Tibial artery (tissue), 4 donors: ENCODE measurements at regions not wholly inside any gene's neighbourhood (a gene's known extent, or its start where the extent isn't known, plus 50 kb on each side); places are given as distances from the start of the nearest gene placed in this dataset.

Experiments used
- DNase-seq, 2 donors: peaks; one replicate each; pipeline ENCODE4 v3.0.0-alpha.2; 2019
- H3K27ac ChIP-seq, 2 donors: fragments of 200-600 bp; sonication (generic) in 1 of 2; 1 replicate in 1 of 2; 2 replicates in 1 of 2; pipeline ENCODE4 v1.5.1; 2018 to 2019; ENCODE audit warnings: mild to moderate bottlenecking in 1 of 2
- H3K27me3 ChIP-seq, 2 donors: fragments of 200-600 bp; sonication (generic) in 1 of 2; one replicate each; pipeline versions ENCODE4 v1.5.1 to v1.6.0; 2016 to 2019
- H3K36me3 ChIP-seq, 3 donors: fragments of 200-600 bp; sonication (generic) in 2 of 3; one replicate each; pipeline ENCODE4 v1.5.1; 2016 to 2019; ENCODE audit warnings: mild to moderate bottlenecking in 2 of 3
- H3K4me1 ChIP-seq, 4 donors: fragments of 200-600 bp; sonication (generic) in 2 of 4; 1 replicate in 3 of 4; 2 replicates in 1 of 4; pipeline ENCODE4 v1.5.1; 2016 to 2019
- H3K4me3 ChIP-seq, 2 donors: fragments of 200-600 bp; sonication (generic) in 1 of 2; 1 replicate in 1 of 2; 2 replicates in 1 of 2; pipeline ENCODE4 v1.5.1; 2018 to 2019; ENCODE audit warnings: mild to moderate bottlenecking in 2 of 2
- H3K9me3 ChIP-seq, 3 donors: fragments of 200-600 bp; sonication (generic) in 1 of 3; one replicate each; pipeline ENCODE4 v1.5.1; 2016 to 2019
- CTCF ChIP-seq, 2 experiments: fragments of 200-600 bp in 1 of 2; fragments of 450-650 bp in 1 of 2; IDR thresholded peaks; one replicate each; pipeline ENCODE4 v1.5.1; 2017 to 2019; ENCODE audit warnings: antibody characterized with exemption in 2 of 2, mild to moderate bottlenecking in 1 of 2, moderate library complexity in 1 of 2
- intact Hi-C: fragments of 100-400 bp; cut with DNase I; formaldehyde crosslinking; loops from one replicate; pipeline ENCODE4 v1.15.0; 2023; ENCODE audit warnings: low total_unique reads

- H3K36me3 ChIP-seq = no peaks in the 10 kb centered on the region
- intact Hi-C loops = no loop called here
- no peak overlapping the region for H3K4me3 ChIP-seq
- H3K27me3 ChIP-seq = no peaks in the 10 kb centered on the region
- no peak for DNase-seq
- no peak for TF ChIP-seq CTCF (IDR thresholded peaks at IDR 0.05)
- no peaks in the 10 kb centered on the region for H3K4me1 ChIP-seq
- H3K27ac ChIP-seq = no peak overlapping the region
- no peaks in the 10 kb centered on the region for H3K9me3 ChIP-seq
Observed at GRCh38 chr14:48944809-48945208, 641.4 kb downstream of the RPS29 start.

DNA sequence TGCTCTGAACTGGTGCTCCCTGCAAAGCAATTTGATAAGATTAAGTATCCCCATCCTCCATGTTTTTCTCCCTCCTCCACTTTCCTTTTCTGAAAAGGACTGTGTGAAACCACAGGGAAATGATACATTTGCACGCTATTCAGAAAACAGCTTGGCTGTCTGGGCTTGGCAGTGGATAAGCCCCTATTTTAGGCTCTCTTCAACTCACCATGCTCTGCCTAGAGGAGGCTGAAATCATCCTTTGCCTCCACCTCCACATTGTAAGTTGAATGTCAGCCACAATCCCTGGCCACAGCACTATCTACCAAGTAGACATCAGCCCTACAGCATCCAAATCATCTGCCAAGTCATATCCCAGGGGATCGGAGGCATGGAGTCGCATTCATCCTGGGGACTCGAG is 642.3 kb downstream of the RPS29 start:
- H3K27ac ChIP-seq = no peak overlapping the region
- H3K4me3 ChIP-seq = no peak overlapping the region
- no peak for TF ChIP-seq CTCF (IDR thresholded peaks at IDR 0.05)
- no peaks in the 10 kb centered on the region for H3K9me3 ChIP-seq
- no peaks in the 10 kb centered on the region for H3K27me3 ChIP-seq
- DNase-seq = no peak
- no peaks in the 10 kb centered on the region for H3K36me3 ChIP-seq
- intact Hi-C loops = no loop called here
- no peaks in the 10 kb centered on the region for H3K4me1 ChIP-seq

- no peaks in the 10 kb centered on the region for H3K27me3 ChIP-seq
- no peak for DNase-seq
- intact Hi-C loops = no loop called here
- no peaks in the 10 kb centered on the region for H3K36me3 ChIP-seq
- H3K4me3 ChIP-seq = no peak overlapping the region
- no peak overlapping the region for H3K27ac ChIP-seq
- TF ChIP-seq CTCF (IDR thresholded peaks at IDR 0.05) = no peak
- peaks cover 0 to 11% (median 2%) of the 10 kb centered on the region in 4 donors for H3K4me1 ChIP-seq
- no peaks in the 10 kb centered on the region for H3K9me3 ChIP-seq
Observed at GRCh38 chr14:48937541-48938195, 648.5 kb downstream of the RPS29 start.

GRCh38 chr14:48936849-48937248 is 649.3 kb downstream of the RPS29 start:
- H3K27ac ChIP-seq = no peak overlapping the region

DNA sequence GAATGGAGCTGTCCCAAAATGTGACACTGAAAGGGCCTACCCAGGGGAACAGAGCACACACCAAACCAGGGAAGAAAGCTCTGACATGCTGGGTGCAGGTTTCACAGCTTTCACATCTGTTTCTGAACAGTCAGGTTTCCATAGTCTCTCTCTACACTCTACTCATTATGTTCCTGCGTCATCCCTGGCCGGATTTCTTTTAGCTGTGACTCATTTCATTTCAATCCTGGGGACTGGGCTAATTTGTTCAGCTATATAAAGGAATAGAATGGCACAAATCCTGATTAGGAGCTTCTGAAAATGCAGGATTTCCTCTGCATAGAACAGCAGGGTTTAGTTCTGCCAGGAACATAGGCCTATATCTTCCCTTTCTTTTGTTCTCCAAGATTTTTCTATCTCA is 649.8 kb downstream of the RPS29 start:
- intact Hi-C loops = no loop called here
- Histone ChIP-seq H3K27ac (no peak overlapping the region), H3K4me3 (no peak overlapping the region), H3K9me3 (no peaks in the 10 kb centered on the region), H3K36me3 (no peaks in the 10 kb centered on the region), H3K27me3 (no peaks in the 10 kb centered on the region), H3K4me1 (peaks cover 0 to 11% (median 2%) of the 10 kb centered on the region in 4 donors)
- no peak for DNase-seq
- TF ChIP-seq CTCF (IDR thresholded peaks at IDR 0.05) = no peak

More at GRCh38 chr14:48936849-48937248, 649.3 kb downstream of the RPS29 start:
- DNase-seq = no peak
- H3K27me3 ChIP-seq = no peaks in the 10 kb centered on the region
- no peaks in the 10 kb centered on the region for H3K36me3 ChIP-seq
- H3K9me3 ChIP-seq = no peaks in the 10 kb centered on the region
- TF ChIP-seq CTCF (IDR thresholded peaks at IDR 0.05) = no peak
- no peak overlapping the region for H3K4me3 ChIP-seq
- H3K4me1 ChIP-seq = peaks cover 0 to 11% (median 2%) of the 10 kb centered on the region in 4 donors
- intact Hi-C loops = no loop called here

GRCh38 chr14:48925184-48925583 is 661.0 kb downstream of the RPS29 start:
- H3K4me3 ChIP-seq = no peak overlapping the region
- no peak for TF ChIP-seq CTCF (IDR thresholded peaks at IDR 0.05)
- H3K27me3 ChIP-seq = no peaks in the 10 kb centered on the region
- no peaks in the 10 kb centered on the region for H3K36me3 ChIP-seq
- no peak for DNase-seq
- no peaks in the 10 kb centered on the region for H3K4me1 ChIP-seq
- intact Hi-C loops = no loop called here
- no peak overlapping the region for H3K27ac ChIP-seq
- H3K9me3 ChIP-seq = no peaks in the 10 kb centered on the region
